ENCODE measurements at regions not wholly inside any gene's neighbourhood (a gene's known extent, or its start where the extent isn't known, plus 50 kb on each side); places are given as distances from the start of the nearest gene placed in this dataset.

DNA sequence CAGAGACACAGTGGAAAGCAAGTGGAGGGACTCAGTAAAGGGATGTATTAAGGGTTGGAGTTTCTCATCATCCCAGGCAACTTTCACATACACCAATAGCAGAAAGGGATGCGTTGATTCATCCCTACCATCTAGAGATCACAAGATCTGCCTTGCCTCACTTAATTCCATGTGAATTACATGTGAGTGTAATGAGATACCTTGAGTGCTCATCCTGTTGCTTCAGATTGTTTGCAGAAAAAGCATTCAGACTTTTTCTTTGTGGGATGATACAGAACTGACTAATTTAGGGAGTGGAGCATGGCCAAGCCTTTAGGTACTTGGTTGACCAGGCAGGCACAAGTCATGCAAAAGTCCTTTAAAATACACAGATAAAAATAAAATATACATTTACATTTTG, 124.8 kb upstream of the SLIT2 start:
- no peak overlapping the region for H3K4me3 ChIP-seq
- DNase-seq = no peak
- no peak for TF ChIP-seq POLR2A (IDR thresholded peaks at IDR 0.05)
- TF ChIP-seq CTCF (IDR thresholded peaks at IDR 0.05) = no peak
- H3K27me3 ChIP-seq = no peaks in the 10 kb centered on the region
- WGBS, 2 donors = 86 to 100% methylated on average over 1 of the region's 1 CpG
- no peaks in the 10 kb centered on the region for H3K4me1 ChIP-seq
- no peaks in the 10 kb centered on the region for H3K9me3 ChIP-seq
- intact Hi-C loops (cut with DNase I; ENCODE audit: low total_unique reads) = no loop called here
- H3K36me3 ChIP-seq (ENCODE audit: low read depth, missing control alignments) = no peaks in the 10 kb centered on the region
- H3K27ac ChIP-seq = no peak overlapping the region

- TF ChIP-seq POLR2A (IDR thresholded peaks at IDR 0.05) (no peak), CTCF (IDR thresholded peaks at IDR 0.05) (no peak)
- no peak overlapping the region for H3K4me3 ChIP-seq
- WGBS, 2 donors = 85 to 91% methylated on average over 3 of the region's 3 CpGs
Observed at GRCh38 chr4:20124317-20125026, 127.2 kb upstream of the SLIT2 start.

DNA sequence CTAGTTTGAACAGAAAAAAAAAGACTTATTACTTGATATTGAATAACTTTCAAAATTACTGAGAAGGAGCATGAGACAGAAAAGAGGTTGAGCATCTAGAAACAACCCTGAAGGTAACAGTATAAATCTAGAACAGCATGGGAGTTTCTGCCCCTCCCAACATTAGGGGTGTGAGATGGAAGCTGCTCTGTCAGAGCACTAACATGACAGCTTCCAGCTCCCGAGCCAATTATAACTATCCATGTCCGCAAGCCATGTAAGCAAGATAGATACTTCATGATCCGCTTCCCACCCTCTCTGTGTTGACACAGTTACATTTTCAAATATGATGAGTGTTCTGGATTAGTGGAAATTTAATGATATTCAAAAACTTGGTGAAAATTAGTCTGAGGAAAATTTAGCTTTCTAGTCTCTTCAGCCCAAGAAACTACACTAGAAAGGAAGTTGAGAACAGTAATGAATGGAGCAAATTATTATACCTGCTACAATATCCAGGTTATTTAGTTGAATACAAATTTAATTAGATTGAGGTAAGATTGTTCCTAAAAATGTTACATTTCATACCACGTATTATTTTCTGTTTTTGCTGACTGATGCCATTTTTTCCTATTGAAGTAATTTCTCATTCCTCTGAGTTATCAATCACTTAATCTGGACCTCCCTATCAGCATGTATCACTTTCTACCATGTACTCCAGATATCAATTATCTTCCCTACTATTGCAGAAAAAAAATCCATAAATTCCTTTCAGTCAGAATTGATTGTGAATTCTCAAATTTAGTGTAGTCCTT, 129.3 kb upstream of the SLIT2 start:
- DNase-seq = no peak
- no peak for TF ChIP-seq POLR2A (IDR thresholded peaks at IDR 0.05)
- TF ChIP-seq CTCF (IDR thresholded peaks at IDR 0.05) = no peak
- Histone ChIP-seq H3K36me3 (ENCODE audit: low read depth, missing control alignments) (no peaks in the 10 kb centered on the region), H3K4me1 (no peaks in the 10 kb centered on the region), H3K9me3 (no peaks in the 10 kb centered on the region), H3K27me3 (no peaks in the 10 kb centered on the region), H3K4me3 (no peak overlapping the region), H3K27ac (no peak overlapping the region)
- WGBS, 2 donors = 84 to 85% methylated on average over 4 of the region's 4 CpGs
- intact Hi-C loops (cut with DNase I; ENCODE audit: low total_unique reads) = no loop called here

More at GRCh38 chr4:20124317-20125026, 127.2 kb upstream of the SLIT2 start:
- H3K36me3 ChIP-seq (ENCODE audit: low read depth, missing control alignments) = no peaks in the 10 kb centered on the region
- no peaks in the 10 kb centered on the region for H3K9me3 ChIP-seq
- no peak overlapping the region for H3K27ac ChIP-seq
- no peaks in the 10 kb centered on the region for H3K4me1 ChIP-seq
- DNase-seq = no peak
- intact Hi-C loops (cut with DNase I; ENCODE audit: low total_unique reads) = no loop called here
- no peaks in the 10 kb centered on the region for H3K27me3 ChIP-seq

- Histone ChIP-seq H3K36me3 (ENCODE audit: low read depth, missing control alignments) (no peaks in the 10 kb centered on the region), H3K9me3 (no peaks in the 10 kb centered on the region), H3K4me3 (no peak overlapping the region), H3K4me1 (no peaks in the 10 kb centered on the region), H3K27me3 (no peaks in the 10 kb centered on the region), H3K27ac (no peak overlapping the region)
- no peak for TF ChIP-seq POLR2A (IDR thresholded peaks at IDR 0.05)
- TF ChIP-seq CTCF (IDR thresholded peaks at IDR 0.05) = no peak
- intact Hi-C loops (cut with DNase I; ENCODE audit: low total_unique reads) = no loop called here
- 43 to 86% methylated on average over 2 of the region's 2 CpGs for WGBS, 2 donors
- DNase-seq = no peak
Observed at GRCh38 chr4:20119141-20119540, 132.6 kb upstream of the SLIT2 start.

Data from testis (tissue), 2 donors.